HG02610 (cell line): ENCODE measurements at regions not wholly inside any gene's neighbourhood (a gene's known extent, or its start where the extent isn't known, plus 50 kb on each side); places are given as distances from the start of the nearest gene placed in this dataset.

Experiments
- ATAC-seq: cut with Tn5 transposase; IDR thresholded peaks from one replicate; pipeline ENCODE4 v1.9.1; 2021; ENCODE audit warnings: mild to moderate bottlenecking, moderate library complexity; ENCODE audit not compliant: unreplicated experiment

DNA sequence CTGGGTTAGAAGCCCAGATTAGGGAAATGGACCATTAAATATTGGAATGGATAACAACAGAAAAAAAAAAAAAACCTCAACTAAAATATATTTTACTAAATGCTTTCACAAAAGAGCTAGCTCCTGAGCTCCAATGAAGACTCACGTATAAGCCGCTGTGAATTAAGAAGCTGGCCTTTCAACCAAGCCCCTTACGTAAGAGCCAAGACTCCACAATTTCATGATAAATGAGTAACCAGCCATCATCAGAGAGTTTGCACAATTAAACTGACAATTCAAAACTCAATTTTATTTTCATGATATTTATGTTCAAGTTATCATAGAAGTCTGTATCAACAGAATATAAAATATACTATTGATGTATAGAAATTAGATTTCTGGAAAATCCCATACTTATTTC lies 70.7 kb upstream of the HNRNPA3 start:
- ATAC-seq: no peak

DNA sequence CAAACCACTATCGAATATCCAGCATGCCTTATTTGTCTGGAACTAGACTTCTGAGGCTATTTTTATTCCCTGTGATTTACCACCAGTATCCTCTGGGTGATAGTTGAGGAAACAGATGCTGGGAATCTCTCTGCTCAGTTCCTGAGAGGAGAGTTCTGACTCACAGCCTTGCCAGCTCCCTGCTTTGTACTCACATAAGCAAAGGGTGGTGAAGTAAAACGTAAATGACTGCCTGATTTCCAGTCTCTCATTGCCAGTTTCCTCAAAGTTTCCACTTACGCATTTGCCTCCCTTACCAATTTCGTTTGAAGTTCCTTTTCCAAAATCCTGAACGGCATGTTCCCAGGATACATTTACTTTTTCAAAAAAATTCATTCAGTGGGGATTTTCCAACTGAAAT lies 69.2 kb upstream of the HNRNPA3 start:
- ATAC-seq: no peak

DNA sequence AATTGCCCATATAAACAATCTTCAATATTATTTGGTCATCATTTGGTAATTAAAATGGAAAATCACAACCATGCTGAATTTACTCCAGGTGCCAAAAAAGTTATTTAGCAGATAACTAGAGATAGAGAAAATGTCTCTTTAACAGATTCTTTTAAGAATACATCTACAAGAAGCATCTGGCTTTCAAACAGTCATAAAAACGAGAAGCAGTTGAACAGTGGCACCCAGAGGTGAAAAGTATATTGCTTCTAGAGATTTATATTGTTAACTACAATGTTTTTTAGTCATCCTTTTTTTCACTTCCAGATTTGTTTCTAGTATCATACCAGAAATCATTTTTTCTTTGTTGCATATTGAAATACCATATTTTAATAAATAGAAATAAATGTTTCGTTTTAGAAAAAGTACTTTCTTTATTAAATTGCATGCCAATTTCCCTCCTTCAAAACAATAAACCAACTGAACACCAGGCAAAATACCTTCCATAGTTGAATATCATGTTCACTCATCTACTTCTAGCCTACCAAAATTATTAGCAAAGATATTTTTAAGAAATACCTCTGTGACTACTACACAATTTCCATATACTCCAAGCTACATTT lies 65.4 kb upstream of the HNRNPA3 start:
- ATAC-seq: peak; percentile 64

DNA sequence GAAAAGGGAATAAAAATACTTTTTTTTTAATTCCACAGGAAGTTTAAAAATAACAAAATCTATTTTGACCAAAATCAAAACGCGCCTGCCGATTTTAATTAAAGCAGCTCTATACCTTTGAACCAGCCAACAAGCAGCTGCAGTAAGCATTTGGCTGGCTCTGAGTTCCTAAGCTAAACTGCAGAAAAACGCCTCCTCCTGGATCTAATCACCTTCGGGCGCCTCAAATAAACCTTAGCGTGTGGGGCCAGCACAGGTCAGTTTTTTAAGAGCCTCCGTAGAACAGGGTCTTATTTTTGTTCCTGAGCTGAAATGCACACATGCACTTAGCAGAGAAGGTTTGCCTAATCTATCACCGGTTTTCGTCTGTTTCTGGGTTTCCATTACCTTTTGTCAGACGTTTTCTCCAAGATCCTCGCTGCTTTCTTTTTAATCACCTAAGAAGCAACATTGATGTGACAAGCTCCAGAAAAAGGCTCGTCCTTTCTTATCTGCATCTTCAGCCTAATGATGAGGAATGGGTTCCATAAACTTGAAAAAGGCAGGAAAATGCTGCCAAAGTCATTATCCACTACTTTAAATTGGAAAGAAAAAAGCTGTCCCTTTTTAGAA lies 64.7 kb upstream of the HNRNPA3 start:
- ATAC-seq: no peak

DNA sequence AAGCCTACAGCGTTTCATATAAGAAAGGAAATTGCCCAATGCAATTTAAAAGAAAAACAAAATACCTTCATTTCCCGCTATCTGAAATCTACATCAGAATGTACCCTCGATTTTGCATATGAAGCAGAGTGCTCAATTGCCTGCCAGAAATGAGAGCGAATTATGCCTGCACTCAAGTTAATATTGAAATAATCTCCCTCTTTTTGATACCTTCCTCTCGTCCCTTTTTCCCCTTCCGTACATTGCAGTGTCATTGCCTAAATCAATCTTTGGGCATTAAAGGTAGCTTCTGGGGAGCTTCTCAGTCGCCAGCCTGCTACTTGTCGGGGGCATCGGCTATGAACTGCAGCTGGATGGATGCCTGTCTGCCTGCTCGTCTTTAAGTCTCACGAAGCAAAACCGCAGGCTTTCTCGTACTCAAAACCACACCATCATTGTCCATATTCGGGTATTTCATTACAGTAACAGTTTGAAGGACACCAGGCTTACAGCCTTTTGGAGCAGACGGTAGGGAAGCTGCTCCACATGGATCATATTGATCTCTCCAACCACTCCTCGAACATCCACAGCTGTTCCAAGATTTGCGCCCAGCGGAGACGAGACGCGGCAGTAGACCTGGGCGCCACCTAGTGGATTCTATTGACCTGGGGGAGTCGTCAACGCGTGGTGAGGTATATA lies 64.0 kb upstream of the HNRNPA3 start:
- peak; percentile 86 for ATAC-seq

DNA sequence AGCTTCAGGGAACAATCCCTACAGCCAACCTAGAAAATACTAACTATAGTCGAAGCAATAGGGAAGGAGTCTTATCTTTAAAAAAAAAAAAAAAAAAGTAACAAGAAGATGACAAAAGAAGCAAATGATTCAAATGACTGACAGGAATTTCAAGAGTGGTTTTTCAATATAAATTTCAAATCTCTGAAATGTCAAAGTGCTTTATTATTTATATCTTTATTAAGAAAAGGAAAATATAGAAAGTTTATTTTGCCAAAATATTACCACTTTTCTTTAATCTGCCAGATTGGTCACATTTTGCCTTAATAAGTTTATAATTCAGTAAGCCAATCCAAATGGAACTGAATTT lies 63.5 kb upstream of the HNRNPA3 start:
- ATAC-seq: no peak

DNA sequence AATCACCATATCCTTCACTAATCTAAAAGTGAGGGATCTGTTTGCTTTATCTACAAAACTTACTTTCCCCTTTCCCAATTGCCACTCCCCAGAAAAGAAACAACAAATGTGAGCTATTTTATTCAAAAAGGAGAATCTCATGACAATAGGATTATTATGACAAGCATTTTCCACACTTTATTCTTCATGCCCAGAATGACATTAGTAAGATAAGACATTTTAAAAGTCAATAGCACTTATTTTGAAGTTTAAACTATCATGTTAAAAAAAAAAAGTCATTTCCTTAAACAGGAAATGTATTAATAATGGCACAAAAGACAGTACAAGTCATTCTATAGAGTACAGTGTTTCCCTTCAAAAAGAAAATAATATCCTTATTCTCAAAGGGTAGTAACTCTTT lies 58.8 kb upstream of the HNRNPA3 start:
- ATAC-seq: no peak

DNA sequence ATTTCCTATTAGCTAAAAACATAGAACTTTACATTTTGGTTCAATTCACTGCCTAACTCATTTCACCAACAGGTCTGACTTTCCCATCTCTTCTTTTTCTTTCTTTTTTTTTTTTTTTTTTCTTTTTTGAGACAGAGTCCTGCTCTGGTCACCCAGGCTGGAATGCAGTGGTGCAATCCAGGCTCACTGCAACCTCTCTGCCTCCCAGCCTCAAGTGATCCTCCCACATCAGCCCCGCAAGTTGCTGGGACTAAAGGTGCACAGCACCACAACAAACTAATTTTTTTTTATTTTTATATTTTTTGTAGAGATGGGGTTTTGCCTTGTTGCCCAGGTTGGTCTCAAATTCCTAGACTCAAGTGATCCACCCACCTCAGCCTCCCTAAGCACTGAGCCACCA lies 57.8 kb upstream of the HNRNPA3 start:
- no peak for ATAC-seq

DNA sequence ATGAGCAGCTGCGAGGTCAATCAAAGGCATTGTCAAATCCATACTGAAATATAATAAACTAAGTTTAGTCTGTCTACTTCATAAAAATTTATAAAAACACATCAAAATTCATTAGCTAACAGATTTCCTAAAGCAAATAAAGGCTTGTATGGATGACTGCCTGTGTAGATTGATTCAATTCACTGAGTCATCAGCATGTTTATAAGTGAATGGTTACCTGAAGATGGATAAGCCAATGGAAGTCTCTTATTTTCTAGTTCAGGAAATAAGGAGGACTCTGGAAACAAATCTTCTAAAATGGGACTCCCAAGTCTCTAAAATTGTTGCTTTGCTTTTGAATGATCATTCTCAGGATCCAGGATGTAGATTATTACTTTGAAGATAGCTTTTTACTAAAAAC lies 57.0 kb upstream of the HNRNPA3 start:
- ATAC-seq: no peak

DNA sequence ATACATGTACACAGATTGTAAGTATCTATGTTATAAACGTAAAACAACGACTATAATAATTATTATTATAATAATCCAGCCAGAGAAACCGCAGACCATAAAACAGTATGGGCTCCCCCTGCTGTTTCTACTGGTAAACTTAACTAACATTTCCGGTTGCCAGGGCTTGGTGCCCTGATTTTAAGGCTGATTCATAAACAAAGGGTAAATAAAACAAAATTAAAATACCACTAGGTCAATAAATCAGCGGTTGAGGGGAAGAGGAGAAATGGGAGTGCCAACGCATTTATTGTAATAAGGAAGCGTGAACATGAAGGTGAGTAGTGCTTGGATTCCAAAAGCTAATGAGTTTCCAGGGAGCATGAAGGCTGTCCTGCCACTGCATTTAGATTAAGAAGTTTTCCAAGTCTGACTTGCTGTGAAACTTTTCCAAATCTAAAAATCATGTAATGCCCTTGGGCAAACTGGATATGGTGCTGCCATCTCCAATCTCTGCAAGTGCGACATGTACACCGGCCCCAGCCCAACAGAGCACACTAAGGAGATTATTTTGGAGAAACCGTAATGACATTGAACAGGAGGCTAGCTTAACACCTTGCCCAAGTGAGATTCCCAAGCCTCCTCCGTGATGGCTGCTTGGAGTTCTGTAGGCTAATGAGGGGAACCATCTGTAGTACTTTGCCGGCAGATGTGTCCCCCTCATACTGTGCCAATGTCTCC lies 50.7 kb upstream of the HNRNPA3 start:
- ATAC-seq: no peak
